Right kidney (tissue), 1 donor: ENCODE measurements at regions not wholly inside any gene's neighbourhood (a gene's known extent, or its start where the extent isn't known, plus 50 kb on each side); places are given as distances from the start of the nearest gene placed in this dataset.

ENCODE experiments used
- DNase-seq: peaks from one replicate; pipeline ENCODE4 v3.0.0-alpha.2; 2016

- DNase-seq, result no peak
Measured at GRCh38 chr7:144936314-144936713, 100.5 kb upstream of the TPK1 start.

- DNase-seq, result no peak
Measured at GRCh38 chr7:144910411-144910810, 74.6 kb upstream of the TPK1 start.

DNA sequence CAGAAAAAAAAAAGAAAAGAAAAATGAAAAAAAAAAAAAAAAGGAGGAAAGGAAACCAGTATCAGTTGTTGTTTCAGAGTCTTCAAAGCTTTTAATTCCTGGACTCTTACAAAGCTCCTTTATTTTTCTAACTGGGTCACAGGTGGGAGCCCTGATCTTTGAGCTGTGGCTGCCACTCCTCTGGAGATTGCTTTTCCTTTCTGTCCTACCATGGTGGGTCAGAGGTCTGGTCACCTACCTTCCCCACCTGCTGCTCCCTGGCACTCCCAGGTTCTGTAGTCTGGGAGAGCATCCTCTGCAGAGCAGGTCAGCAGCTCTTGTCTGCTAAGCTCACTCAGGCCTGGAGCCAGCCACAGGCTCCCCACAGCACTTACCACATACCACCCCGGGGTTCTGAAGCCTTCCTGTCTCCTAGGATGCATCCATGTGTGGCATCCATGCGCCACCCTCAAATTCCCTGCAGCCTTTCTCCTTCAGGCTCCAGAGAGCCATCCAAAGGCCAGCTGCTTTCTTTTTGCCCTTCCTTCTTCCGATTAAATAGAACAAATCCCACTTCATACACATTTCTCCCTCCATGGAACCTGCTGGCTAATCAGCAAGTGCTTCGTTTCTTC lies 73.2 kb upstream of the TPK1 start:
- peak; percentile 8 for DNase-seq

GRCh38 chr7:144908324-144908723 lies 72.5 kb upstream of the TPK1 start:
- no peak for DNase-seq

DNA sequence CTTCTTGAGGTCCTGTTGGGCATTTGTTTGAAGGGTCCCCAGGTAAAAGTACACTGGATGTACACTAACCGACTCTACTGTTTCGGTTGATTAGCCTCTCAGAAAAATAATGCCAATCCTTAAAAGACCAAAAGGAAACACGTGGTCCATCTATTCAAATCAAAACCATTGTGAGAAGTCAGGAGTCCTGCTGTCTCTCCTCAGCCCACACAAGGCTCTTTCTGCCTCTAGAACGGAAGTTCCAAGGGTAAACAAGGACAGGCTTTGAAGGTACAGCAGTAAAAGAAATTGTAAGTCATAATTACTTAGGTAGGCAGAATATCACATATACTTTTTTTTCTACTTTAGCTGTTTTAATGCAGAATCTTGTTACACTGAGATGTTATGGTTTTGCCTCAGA lies 71.7 kb upstream of the TPK1 start:
- DNase-seq, result no peak

DNA sequence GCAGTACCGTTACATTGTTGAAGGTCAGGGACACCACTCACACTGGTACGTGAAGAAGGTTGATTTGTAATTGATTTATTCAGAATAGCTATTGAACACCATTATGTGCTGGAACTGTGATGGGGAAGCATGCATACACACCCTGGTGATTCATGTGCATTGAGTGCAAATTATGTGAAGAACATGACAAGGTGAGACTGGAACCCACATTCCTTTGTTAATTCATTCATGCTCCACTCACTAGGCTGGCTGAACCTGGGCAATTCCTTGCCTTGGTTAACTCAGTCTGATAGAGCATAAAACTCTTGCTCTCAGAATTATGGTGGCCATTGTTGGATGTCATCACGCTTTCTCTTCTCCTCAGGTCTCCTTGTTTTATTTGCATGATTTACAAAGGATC lies 67.3 kb upstream of the TPK1 start:
- DNase-seq, result no peak

- DNase-seq, result no peak
Measured at GRCh38 chr7:144892761-144893160, 56.9 kb upstream of the TPK1 start.
